Keratinocyte (primary cell): ENCODE measurements at regions not wholly inside any gene's neighbourhood (a gene's known extent, or its start where the extent isn't known, plus 50 kb on each side); places are given as distances from the start of the nearest gene placed in this dataset.

Experiments used
- DNase-seq: peaks from one replicate; pipeline ENCODE4 v3.0.0-alpha.2; 2011; ENCODE audit warnings: low read depth, missing footprints, low spot score
- FAIRE-seq: peaks from 2 replicates; lab custom pipeline; 2011; peaks lifted over from hg19 to GRCh38; lab: Jason Lieb, UNC
- H2AFZ ChIP-seq: 2 replicates; pipeline ENCODE4 v1.6.0; 2012; ENCODE audit warnings: low read length, control low read depth, inconsistent platforms; ENCODE audit not compliant: control insufficient read depth
- H3K27ac ChIP-seq: 2 replicates; pipeline ENCODE4 v1.5.1; 2011; ENCODE audit warnings: low read length; ENCODE audit not compliant: control insufficient read depth, insufficient read depth
- H3K27me3 ChIP-seq: 3 replicates; pipeline ENCODE4 v1.6.0; 2011; ENCODE audit warnings: low read length; ENCODE audit not compliant: control insufficient read depth, insufficient read depth; ENCODE audit errors: extremely low read depth
- H3K36me3 ChIP-seq, 2 experiments: 2 replicates in 1 of 2; 3 replicates in 1 of 2; pipeline ENCODE4 v1.5.1; 2011; ENCODE audit warnings: low read length in 2 of 2, mild to moderate bottlenecking in 1 of 2; ENCODE audit not compliant: control insufficient read depth in 2 of 2, insufficient read depth in 2 of 2; ENCODE audit errors: extremely low read depth in 1 of 2
- H3K4me1 ChIP-seq: 3 replicates; pipeline ENCODE4 v1.5.1; 2011; ENCODE audit warnings: low read length; ENCODE audit not compliant: control insufficient read depth, insufficient read depth; ENCODE audit errors: extremely low read depth
- H3K4me2 ChIP-seq: 3 replicates; pipeline ENCODE4 v1.6.0; 2011; ENCODE audit warnings: low read depth, low read length; ENCODE audit not compliant: control insufficient read depth, insufficient read depth; ENCODE audit errors: extremely low read depth
- H3K4me3 ChIP-seq, 3 experiments: fragments of 200-600 bp in 1 of 3; sonication (generic) in 1 of 3; 2 replicates in 2 of 3; 3 replicates in 1 of 3; pipeline ENCODE4 v1.5.1; 2011 to 2016; ENCODE audit warnings: low read length in 3 of 3, mild to moderate bottlenecking in 3 of 3, control low read depth in 2 of 3, inconsistent platforms in 1 of 3, low read depth in 1 of 3, mixed read lengths in 1 of 3, mixed run types in 1 of 3, moderate library complexity in 1 of 3; ENCODE audit not compliant: control insufficient read depth in 2 of 3, insufficient read depth in 2 of 3; ENCODE audit errors: extremely low read depth in 1 of 3
- H3K79me2 ChIP-seq: 2 replicates; pipeline ENCODE4 v1.6.0; 2012; ENCODE audit warnings: low read length; ENCODE audit not compliant: control insufficient read depth, insufficient read depth
- H3K9ac ChIP-seq: 3 replicates; pipeline ENCODE4 v1.6.0; 2011; ENCODE audit warnings: low read length; ENCODE audit not compliant: control insufficient read depth, insufficient read depth; ENCODE audit errors: extremely low read depth
- H3K9me1 ChIP-seq: 3 replicates; pipeline ENCODE4 v1.6.0; 2011; ENCODE audit warnings: low read length; ENCODE audit not compliant: control insufficient read depth, insufficient read depth; ENCODE audit errors: extremely low read depth
- H3K9me3 ChIP-seq: 2 replicates; pipeline ENCODE4 v1.5.1; 2012; ENCODE audit warnings: low read depth, low read length; ENCODE audit not compliant: control insufficient read depth
- H4K20me1 ChIP-seq: 3 replicates; pipeline ENCODE4 v1.6.0; 2011; ENCODE audit warnings: low read length; ENCODE audit not compliant: control insufficient read depth, insufficient read depth; ENCODE audit errors: extremely low read depth
- EZH2 ChIP-seq: IDR thresholded peaks from one replicate; pipeline ENCODE4 v1.6.1; 2012; ENCODE audit warnings: inconsistent platforms, mild to moderate bottlenecking, low read length, moderate library complexity
- dilution Hi-C: fragments of 300-500 bp; cut with MboI; formaldehyde crosslinking; loops from one replicate; pipeline ENCODE4 v1.7.0; 2020; ENCODE audit warnings: low sequenced_read_pairs; ENCODE audit not compliant: extremely low pct_ligation_motif_present
- TF ChIP-seq, protein P1 (sequence below), 3 experiments: IDR thresholded peaks in 1 of 3; conservative IDR thresholded peaks in 1 of 3; optimal IDR thresholded peaks in 1 of 3; 2 replicates in 2 of 3; 3 replicates in 1 of 3; pipeline versions ENCODE3 to v1.5.1; 2011; ENCODE audit warnings: low read length in 3 of 3, mild to moderate bottlenecking in 3 of 3, moderate library complexity in 2 of 3, control low read depth in 1 of 3, inconsistent platforms in 1 of 3; ENCODE audit not compliant: insufficient read depth in 2 of 3; ENCODE audit errors: extremely low read depth in 1 of 3

DNA sequence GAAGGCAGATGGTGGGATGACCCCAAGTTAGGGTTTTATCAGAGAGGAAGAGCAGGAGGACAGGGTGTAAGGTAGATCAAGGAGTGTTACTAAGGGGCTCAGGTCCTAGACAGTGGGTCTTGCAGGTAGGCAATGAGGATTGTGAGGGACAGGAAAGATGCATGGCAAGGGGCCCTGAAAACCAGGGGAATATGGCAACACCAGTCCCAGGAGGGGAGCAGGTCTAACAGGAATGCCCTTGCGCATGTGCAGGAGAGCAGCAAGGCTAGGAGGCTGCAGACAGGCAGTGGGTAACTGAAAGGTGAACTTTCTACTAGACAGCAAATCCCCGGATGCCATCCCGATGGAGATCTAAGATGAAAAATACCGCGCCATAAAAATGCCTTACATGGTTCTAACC lies 211.3 kb downstream of the ALG10 start:
- dilution Hi-C loops = no loop called here
- no peak for FAIRE-seq
- Histone ChIP-seq H3K27ac (no peak overlapping the region), H3K4me1 (no peaks in the 10 kb centered on the region), H3K4me2 (no peak overlapping the region), H3K27me3 (no peaks in the 10 kb centered on the region), H3K9ac (no peak overlapping the region), H3K79me2 (no peaks in the 10 kb centered on the region), H4K20me1 (no peaks in the 10 kb centered on the region), H3K9me3 (peaks cover 9% of the 10 kb centered on the region), H3K36me3 (no peaks in the 10 kb centered on the region), H2AFZ (no peak overlapping the region), H3K9me1 (no peaks in the 10 kb centered on the region), H3K4me3 (no peak overlapping the region)
- no peak for DNase-seq
- TF ChIP-seq, protein P1, sequence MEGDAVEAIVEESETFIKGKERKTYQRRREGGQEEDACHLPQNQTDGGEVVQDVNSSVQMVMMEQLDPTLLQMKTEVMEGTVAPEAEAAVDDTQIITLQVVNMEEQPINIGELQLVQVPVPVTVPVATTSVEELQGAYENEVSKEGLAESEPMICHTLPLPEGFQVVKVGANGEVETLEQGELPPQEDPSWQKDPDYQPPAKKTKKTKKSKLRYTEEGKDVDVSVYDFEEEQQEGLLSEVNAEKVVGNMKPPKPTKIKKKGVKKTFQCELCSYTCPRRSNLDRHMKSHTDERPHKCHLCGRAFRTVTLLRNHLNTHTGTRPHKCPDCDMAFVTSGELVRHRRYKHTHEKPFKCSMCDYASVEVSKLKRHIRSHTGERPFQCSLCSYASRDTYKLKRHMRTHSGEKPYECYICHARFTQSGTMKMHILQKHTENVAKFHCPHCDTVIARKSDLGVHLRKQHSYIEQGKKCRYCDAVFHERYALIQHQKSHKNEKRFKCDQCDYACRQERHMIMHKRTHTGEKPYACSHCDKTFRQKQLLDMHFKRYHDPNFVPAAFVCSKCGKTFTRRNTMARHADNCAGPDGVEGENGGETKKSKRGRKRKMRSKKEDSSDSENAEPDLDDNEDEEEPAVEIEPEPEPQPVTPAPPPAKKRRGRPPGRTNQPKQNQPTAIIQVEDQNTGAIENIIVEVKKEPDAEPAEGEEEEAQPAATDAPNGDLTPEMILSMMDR (optimal IDR thresholded peaks at IDR 0.05 in 1 of 3, IDR thresholded peaks at IDR 0.05 in 1 of 3, conservative IDR thresholded peaks at IDR 0.05 in 1 of 3; ENCODE audit: extremely low read depth in 1 of 3, insufficient read depth in 2 of 3, low read length in 3 of 3) = no peak
- no peak for TF ChIP-seq EZH2

DNA sequence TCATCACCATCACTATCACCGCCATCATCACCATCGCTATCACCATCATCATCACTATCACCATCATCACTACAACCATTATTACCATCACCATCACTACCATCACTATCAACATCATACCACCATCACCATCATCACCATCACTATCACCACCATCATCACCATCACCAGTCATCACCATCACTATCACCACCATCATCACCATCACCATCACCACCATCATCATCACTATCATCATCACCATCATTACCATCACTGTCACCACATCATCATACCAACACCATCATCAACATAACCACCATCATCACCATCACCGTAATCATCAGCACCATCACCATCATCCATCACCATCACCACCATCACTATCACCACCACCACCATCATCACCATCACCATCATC lies 213.8 kb downstream of the ALG10 start:
- no peak for DNase-seq
- FAIRE-seq = peak; percentile 58

More for the DNA sequence above, 213.8 kb downstream of the ALG10 start:
- H3K9me1 ChIP-seq = no peaks in the 10 kb centered on the region
- H3K4me2 ChIP-seq = no peak overlapping the region
- H3K79me2 ChIP-seq = no peaks in the 10 kb centered on the region
- dilution Hi-C loops = no loop called here
- peaks cover 5% of the 10 kb centered on the region for H3K9me3 ChIP-seq
- H2AFZ ChIP-seq = no peak overlapping the region
- no peaks in the 10 kb centered on the region for H3K27me3 ChIP-seq
- no peak overlapping the region for H3K9ac ChIP-seq
- TF ChIP-seq, protein P1 (optimal IDR thresholded peaks at IDR 0.05 in 1 of 3, IDR thresholded peaks at IDR 0.05 in 1 of 3, conservative IDR thresholded peaks at IDR 0.05 in 1 of 3; ENCODE audit: extremely low read depth in 1 of 3, insufficient read depth in 2 of 3, low read length in 3 of 3) = no peak
- no peaks in the 10 kb centered on the region for H3K36me3 ChIP-seq
- H4K20me1 ChIP-seq = no peaks in the 10 kb centered on the region
- H3K27ac ChIP-seq = no peak overlapping the region
- no peaks in the 10 kb centered on the region for H3K4me1 ChIP-seq
- no peak overlapping the region for H3K4me3 ChIP-seq
